Heart right ventricle (tissue), 16 donors: ENCODE measurements at regions not wholly inside any gene's neighbourhood (a gene's known extent, or its start where the extent isn't known, plus 50 kb on each side); places are given as distances from the start of the nearest gene placed in this dataset.

Source experiments
- ATAC-seq, 8 donors: fragments of 200-7000 bp; cut with Tn5 transposase; one replicate each; pipeline ENCODE4 v1.9.1; 2020; ENCODE audit warnings: mild to moderate bottlenecking in 8 of 8, moderate library complexity in 8 of 8, moderate number of reproducible peaks in 1 of 8
- DNase-seq, 2 donors: peaks; one replicate each; pipeline ENCODE4 v3.0.0-alpha.2; 2020
- H3K27ac ChIP-seq, 10 donors: fragments of 200-600 bp; sonication (generic) in 2 of 10; one replicate each; pipeline versions ENCODE4 v1.5.0 to v1.8.0; 2020 to 2022; ENCODE audit warnings: mild to moderate bottlenecking in 3 of 10
- H3K27me3 ChIP-seq, 7 donors: fragments of 200-600 bp; one replicate each; pipeline ENCODE4 v1.8.0; 2021 to 2022; ENCODE audit warnings: mild to moderate bottlenecking in 2 of 7
- H3K36me3 ChIP-seq, 9 donors: fragments of 200-600 bp; sonication (generic) in 1 of 9; one replicate each; pipeline versions ENCODE4 v1.5.0 to v1.8.0; 2020 to 2022; ENCODE audit warnings: mild to moderate bottlenecking in 2 of 9
- H3K4me1 ChIP-seq, 9 donors: fragments of 200-600 bp; sonication (generic) in 1 of 9; one replicate each; pipeline versions ENCODE4 v1.5.0 to v1.8.0; 2020 to 2022; ENCODE audit warnings: mild to moderate bottlenecking in 4 of 9
- H3K4me3 ChIP-seq, 10 donors: fragments of 200-600 bp; sonication (generic) in 2 of 10; one replicate each; pipeline versions ENCODE4 v1.5.0 to v1.8.0; 2020 to 2022; ENCODE audit warnings: mild to moderate bottlenecking in 7 of 10, moderate library complexity in 2 of 10
- H3K9me3 ChIP-seq, 11 donors: fragments of 200-600 bp in 10 of 11; sonication (generic) in 2 of 11; one replicate each; pipeline versions ENCODE4 v1.5.0 to v1.8.0; 2013 to 2022; ENCODE audit warnings: mild to moderate bottlenecking in 2 of 11, control low read depth in 1 of 11, moderate library complexity in 1 of 11
- CTCF ChIP-seq, 9 donors: fragments of 200-600 bp; sonication (generic) in 2 of 9; IDR thresholded peaks; one replicate each; pipeline versions ENCODE4 v1.5.0 to v1.8.0; 2021 to 2022; ENCODE audit warnings: antibody characterized with exemption in 9 of 9, mild to moderate bottlenecking in 5 of 9, moderate library complexity in 1 of 9
- WGBS, 2 donors: extraction: QIAGEN DNeasy Blood & Tissue Kit; methylation state at CpG; one replicate each; pipeline ENCODE4 v1.1.7; 2013; ENCODE audit warnings: inconsistent platforms in 1 of 2; 5-methylcytosine and 5-hydroxymethylcytosine counted together
- intact Hi-C, 10 donors: fragments of 100-400 bp; cut with DNase I; formaldehyde crosslinking; loops; one replicate each; pipeline versions ENCODE4 v1.11.1 to v1.14.2; 2022
- donor health status: Arrhythmogenic right ventricular cardiomyopathy.
- donor health status: ischemic (EF 13 %, LVEDD 7.1; RV severe dilation, severe dysfunction).
- donor health status: healthy with polysubstance abuse.
- donor health status: DM: no; HTN: yes; CAD: no.
- donor health status: DM: no; HTN: no; CAD: no.
- donor health status: ischemic (EF 25% LVEDD 6.9; RV normal size, moderate dysfunction).
- donor health status: ischemic (EF 25% LVEDD 5.7; RV mildly dilated, moderate dysfunction).
- donor health status: healthy.
- donor health status: DM: yes; HTN: yes; CAD: no.
- donor health status: Ischemic cardiomyopathy.
- donor health status: ischemic (EF 35%, LVEDD 5.7; RV mildly dilated, moderate dysfunction).
- donor health status: nonischemic (EF 11% LVEDD 7.7; RV severe dilation, severe dysfunction).
- donor health status: DM: yes; HTN: yes; CAD: no.
- donor health status: PGD.
- donor health status: ischemic (EF 29% LVEDD 5.4; RV normal size, mild dysfunction).
- donor health status: nonischemic (EF 23%, LVEDD 6.1; RV moderate dilation, normal function).

GRCh38 chr10:22475651-22476600 is 130.6 kb downstream of the SPAG6 start:
- 1 to 2% methylated on average over 94 to 96 of the region's 96 CpGs for WGBS, 2 donors
- peak in 5 of 8 donors; percentile 18 to 46 (median 34) for ATAC-seq
- H3K27me3 ChIP-seq: peaks cover 27 to 80% (median 74%) of the 10 kb centered on the region in 7 donors
- H3K4me3 ChIP-seq: peak overlapping the region; percentile 21 to 54 (median 44)
- TF ChIP-seq CTCF (IDR thresholded peaks at IDR 0.05): no peak
- intact Hi-C loops: no loop called here
- H3K36me3 ChIP-seq: no peaks in the 10 kb centered on the region
- no peak overlapping the region for H3K27ac ChIP-seq
- peak in 1 of 2 donors; percentile 21 for DNase-seq
- peaks cover 6 to 27% (median 22%) of the 10 kb centered on the region in 9 donors for H3K4me1 ChIP-seq
- H3K9me3 ChIP-seq: no peaks in the 10 kb centered on the region

GRCh38 chr10:22476601-22477321 is 131.5 kb downstream of the SPAG6 start:
- peaks cover 27 to 71% (median 65%) of the 10 kb centered on the region in 7 donors for H3K27me3 ChIP-seq
- no peak overlapping the region for H3K27ac ChIP-seq
- ATAC-seq (peak in 1 of 8 donors; percentile 21), DNase-seq (no peak)
- intact Hi-C loops: no loop called here
- peak overlapping the region in 9 of 10 donors; percentile 21 to 54 (median 47) for H3K4me3 ChIP-seq
- WGBS, 2 donors: 19 to 26% methylated on average over 55 of the region's 55 CpGs
- TF ChIP-seq CTCF (IDR thresholded peaks at IDR 0.05): no peak
- no peaks in the 10 kb centered on the region for H3K9me3 ChIP-seq
- H3K36me3 ChIP-seq: no peaks in the 10 kb centered on the region
- peaks cover 6 to 27% (median 22%) of the 10 kb centered on the region in 9 donors for H3K4me1 ChIP-seq

GRCh38 chr10:22477334-22478287 is 132.3 kb downstream of the SPAG6 start:
- Histone ChIP-seq H3K27me3 (peaks cover 27 to 63% (median 57%) of the 10 kb centered on the region in 7 donors), H3K9me3 (no peaks in the 10 kb centered on the region), H3K4me1 (peaks cover 6 to 30% (median 22%) of the 10 kb centered on the region in 9 donors), H3K36me3 (no peaks in the 10 kb centered on the region), H3K4me3 (peak overlapping the region in 2 of 10 donors; percentile 47 to 50), H3K27ac (no peak overlapping the region)
- WGBS, 2 donors: 43 to 47% methylated on average over 63 to 72 of the region's 72 CpGs
- TF ChIP-seq CTCF (IDR thresholded peaks at IDR 0.05): no peak
- DNase-seq (no peak), ATAC-seq (peak in 3 of 8 donors; percentile 30 to 44 (median 36))
- intact Hi-C loops: no loop called here
